Embryonic facial prominence (tissue), 1 donor: ENCODE measurements at regions not wholly inside any gene's neighbourhood (a gene's known extent, or its start where the extent isn't known, plus 50 kb on each side); places are given as distances from the start of the nearest gene placed in this dataset.
"Not testable (repeated sequence)": the region's sequence is repeated elsewhere in the genome, so short reads cannot be mapped to it uniquely, and the experiment has no call there.

Source experiments
- DNase-seq: peaks from one replicate; pipeline ENCODE4 v3.0.0-alpha.2; 2016; ENCODE audit errors: extremely low spot score

DNA sequence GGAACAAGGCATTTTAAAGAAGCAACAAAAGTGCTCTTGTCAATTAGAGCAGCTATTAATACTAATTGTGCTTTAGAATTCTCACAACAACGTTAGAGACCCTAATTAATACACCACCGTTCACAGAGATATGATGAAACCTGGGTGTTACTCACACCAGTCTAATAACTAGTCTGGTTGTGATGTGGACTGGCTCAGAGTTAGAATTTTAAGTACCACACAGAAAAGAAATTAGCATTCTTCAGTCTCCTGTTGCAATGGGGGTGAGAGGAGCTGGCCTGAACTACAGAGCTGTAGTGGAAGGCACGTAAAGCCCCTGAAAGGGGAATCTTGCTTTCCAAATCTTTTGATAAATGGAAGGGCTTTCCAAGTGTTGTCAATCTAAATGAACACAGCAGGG lies 240.8 kb upstream of the TOX3 start:
- no peak for DNase-seq

DNA sequence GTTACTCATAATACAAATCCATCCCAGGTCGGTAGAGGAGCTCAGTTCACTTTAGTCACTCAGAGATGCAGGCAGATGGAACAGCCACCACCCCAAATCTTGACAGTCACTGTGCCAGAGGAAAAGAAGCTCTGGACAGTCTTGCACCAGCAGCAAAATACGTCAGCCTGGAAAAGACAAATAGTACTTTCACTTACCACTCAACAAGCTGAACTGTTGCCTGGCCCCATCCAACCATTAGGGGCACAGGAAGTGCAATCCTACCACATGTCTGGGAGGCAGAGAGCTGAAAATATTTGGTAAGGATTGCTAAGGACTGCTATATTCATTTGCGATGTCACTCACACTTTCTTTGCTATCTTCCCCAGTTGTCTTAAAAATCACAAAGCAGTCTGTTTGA lies 239.1 kb upstream of the TOX3 start:
- no peak for DNase-seq

DNA sequence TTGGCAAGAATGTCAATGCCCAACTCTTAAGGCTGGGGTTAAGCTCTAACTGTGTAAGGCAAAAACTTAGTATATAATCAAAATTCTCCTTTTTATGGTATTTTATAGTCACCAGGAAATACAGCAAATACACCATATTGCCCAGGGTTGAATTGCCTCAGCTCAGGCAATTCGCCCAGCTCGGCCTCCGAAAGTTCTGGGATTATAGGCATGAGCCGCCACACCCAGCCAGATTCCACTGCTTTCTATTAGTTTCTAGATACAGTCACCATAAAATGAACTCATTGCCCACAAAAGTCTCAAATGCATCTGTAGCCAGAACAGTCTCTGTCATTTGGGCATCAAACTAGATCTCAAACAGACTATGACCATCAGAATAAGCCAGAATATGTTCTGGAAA lies 238.7 kb upstream of the TOX3 start:
- DNase-seq = no peak

DNA sequence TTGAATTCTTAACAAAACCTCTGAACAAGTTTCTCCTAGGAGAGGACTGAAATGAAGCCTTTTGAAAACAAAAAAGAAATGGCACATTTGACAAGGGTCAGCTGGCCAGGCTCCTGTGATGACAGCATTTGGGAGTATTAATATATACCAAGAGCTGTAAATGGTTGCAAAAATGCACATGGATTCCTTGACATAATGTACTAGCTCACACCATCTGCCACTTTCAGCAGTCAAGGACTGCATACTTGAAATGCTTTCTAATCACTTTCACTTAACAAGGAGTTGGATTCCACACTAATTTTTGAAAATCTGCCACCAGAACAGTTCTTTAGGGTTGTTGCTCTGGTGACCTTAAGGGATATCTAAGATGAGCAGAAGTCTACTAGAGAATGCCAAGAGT lies 236.7 kb upstream of the TOX3 start:
- DNase-seq = no peak

DNA sequence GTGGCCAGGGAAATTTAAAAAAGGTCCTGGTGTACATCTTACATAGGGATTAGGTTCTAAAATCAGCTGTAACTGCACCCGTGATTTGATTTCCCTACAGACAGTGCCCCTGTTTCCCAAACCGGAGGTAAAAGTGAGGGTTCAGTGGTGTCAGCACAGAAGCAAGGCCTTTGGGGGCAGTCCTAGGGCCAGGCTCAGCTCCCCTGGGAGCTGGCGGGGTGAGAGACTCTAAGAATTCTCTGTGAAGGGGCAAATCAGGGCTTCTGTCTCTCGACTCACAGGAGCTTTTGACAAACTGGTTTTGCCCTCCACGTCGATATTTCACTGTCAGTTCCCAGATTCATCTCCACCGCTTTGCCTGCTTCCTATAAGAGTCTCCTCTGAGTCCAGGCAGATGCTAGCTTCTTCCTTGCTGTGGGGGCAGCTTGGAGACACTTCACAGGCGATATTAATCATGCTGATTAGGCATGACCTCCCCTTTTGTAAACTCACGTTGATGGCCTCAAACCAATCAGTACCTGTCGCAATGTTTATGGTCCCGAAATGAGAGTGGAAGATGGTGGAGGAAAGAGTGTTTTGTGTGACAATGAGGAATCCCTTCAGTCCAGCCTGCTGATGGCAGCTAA lies 234.2 kb upstream of the TOX3 start:
- no peak for DNase-seq

DNA sequence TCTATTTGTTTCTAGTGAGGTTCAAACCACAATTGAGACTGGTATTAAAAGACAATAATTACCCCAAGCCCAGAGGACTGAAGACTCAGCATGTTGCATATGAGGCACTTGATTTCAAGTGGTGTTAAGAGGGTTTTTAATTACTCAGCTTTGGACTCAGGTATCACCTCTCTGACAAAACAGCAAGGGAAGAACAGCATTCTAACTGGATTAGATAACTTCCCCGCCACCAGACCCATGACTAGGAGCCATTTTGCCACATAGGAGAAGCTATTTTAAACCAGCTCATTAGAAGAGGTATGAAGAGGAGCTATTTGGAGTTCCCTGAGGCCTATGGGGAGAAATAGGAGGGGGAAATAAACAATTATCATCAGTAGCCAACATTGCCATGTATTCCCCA lies 226.1 kb upstream of the TOX3 start:
- DNase-seq = no peak

DNA sequence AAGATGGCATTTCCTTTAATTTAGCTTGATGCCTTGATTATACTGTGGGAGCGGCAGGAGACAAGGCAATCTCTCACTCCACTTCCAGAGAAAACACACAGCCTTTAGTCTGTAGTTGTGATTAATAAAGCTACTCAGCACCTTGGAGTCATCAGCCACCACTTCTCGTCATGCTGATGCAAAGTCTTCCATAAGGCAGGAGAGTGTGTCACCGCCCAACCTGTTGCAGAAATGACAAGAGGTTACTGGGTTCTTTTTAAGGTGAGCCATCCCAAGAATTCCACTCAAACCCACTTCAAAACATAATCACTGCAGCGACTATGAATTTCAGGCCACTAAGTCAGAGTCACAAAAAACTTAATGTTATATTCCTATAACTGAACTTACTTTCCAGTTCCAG lies 223.9 kb upstream of the TOX3 start:
- DNase-seq = no peak

DNA sequence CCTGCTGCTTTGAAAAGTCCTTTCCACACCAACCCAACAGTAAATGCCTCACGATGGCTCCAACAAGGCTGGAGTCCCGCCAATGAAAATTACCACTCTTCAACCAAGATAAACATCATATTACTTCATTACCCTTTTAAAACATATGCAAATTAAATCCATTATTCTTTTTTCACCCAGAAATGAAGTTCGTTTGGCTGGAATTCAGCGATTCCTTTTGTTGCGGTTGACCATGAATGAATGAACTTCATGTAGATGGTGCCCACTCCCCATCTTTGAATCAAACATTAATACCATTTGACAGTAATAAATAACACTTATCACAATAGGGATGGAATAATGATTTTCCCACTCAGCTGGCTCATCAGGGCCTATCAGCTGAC lies 211.5 kb upstream of the TOX3 start:
- no peak for DNase-seq

DNA sequence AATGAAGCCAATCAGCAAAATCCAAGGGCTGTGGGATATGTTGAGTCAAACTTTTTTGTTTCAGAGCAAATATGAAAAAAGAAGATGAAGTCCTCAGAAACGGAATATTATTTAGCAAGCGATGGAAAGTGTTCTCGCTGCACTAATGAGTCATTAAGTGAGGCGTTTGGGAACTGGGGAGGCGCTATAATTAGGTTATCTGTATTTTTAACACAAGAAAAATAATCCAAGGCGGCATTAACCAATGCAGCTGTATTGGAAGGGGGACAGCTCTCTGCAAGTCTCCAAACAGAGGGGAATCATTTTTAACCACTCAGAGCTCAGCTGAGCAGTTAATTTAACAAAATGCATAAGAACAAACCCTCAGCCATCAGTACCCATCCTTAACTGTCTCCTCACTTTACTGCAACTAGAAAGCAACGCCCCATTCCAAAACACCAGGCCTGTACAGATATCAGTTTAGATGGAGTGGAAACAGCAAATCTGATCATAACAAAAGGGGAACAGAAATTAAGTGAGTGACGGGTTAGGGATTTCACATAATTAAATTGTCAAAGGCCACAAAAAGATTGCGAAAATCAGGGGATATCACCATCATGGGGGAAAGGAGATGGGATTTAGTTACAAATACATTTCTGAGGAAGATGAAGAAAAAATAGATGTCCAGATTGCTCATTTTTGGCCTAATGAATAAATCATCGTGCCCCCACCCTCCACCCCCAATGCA lies 211.0 kb upstream of the TOX3 start:
- DNase-seq = no peak

DNA sequence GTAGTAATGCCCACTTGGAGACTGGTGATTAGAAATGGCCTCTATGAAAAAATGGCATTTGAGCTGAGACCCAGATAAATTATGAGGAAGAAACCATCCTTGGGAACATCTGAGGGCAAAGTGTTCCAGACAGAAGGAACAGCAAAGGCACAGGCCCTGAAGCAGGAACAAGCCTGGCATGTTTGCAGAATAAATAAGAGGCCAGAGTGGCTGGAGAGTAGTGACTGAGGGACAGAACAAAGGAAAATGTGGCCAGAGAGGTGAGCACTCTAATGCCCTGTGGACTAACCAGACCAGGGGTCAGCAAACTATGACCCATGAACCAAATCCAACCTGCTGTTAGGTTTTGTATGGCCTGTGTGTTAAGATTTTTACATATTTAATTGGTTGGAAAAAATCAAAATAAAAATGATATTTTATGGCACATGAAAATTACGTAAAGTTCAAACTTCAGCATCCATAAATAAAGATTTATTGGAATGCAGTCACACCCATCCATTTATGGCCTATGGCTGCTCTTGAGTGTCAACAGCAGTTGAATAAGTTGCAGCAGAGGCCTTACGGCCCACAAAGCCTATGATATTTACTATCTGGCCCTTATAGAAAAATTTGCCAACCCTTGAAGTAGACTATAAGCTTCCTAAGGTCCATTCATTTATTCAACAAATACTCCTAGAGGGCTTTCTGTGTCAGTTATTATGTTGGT lies 210.0 kb upstream of the TOX3 start:
- DNase-seq = no peak

DNA sequence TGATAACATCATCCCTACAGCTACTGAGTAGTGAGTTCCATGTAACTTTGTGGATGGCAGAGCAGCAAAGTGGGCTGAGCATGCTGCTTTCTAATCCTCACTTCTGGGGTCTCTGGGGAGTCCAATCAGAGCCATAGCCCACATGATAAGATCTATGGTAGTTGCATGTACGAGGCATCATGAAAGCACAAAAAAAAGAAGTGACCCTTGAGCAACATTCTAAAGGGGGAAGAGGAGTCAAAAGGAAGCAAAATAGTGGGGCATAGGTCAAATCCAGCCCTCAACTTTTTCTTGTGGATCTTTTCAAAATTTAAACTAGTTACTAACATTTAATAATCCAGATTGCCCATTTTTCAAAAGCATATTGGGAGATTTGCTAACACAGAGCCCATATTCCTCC lies 208.5 kb upstream of the TOX3 start:
- no peak for DNase-seq

DNA sequence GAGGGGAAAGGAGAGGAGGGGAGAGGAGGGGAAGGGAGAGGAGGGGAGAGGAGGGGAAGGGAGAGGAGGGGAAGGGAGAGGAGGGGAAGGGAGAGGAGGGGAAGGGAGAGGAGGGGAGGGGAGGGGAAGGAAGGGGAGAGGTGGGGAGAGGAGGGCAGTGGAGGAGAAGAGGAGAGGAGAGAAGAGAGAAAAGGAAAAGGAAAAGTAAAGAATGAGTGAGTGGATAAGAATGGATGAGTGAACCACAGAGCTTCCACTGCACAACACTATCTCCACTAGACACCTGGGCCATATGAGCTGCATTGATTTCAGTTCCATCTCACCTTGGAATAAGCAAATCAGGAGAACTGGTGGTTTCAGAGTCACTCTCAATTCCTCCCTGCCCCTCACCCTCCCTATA lies 204.1 kb upstream of the TOX3 start:
- no peak for DNase-seq

DNA sequence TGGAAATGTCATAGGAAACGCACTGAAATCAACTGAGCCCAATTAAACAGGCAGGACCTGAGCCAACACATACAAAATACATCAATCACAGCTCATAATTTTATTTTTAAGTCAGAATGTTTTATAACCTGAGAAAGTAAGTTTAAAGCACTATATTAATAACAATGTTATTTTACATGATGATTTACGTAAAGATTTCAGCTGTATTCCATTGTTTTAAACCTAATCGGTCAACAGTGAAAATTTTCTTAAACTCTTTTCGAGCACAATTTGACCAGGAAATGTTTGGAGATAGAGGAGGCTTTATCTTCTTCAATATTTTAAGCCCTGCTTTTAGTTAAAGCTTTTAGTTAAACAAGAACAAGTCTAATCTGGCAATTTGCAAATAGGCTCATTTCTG lies 201.8 kb upstream of the TOX3 start:
- no peak for DNase-seq

DNA sequence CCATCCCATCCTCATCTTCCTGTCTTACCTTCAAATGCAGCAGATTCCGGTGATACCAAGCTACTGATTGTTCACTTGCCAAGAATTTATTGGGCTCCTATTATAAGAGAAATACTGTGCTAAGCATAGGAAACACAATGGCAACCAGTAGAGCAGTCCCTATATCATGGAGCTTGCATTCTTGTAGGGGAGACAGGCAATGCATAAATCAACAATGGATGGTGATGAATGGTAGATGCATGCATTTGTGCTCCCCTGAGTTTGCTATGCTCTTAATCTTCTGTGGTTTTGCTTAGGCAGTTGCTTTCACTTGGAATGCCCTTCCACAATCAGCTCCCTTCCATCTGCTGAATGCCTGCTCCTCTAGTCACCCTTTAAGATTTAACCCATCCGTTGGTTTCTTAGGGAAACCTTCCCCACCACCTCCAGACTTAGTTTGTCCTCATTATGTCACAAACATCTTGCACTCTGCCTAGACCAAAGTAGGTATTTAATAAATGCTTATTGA lies 200.2 kb upstream of the TOX3 start:
- no peak for DNase-seq

DNA sequence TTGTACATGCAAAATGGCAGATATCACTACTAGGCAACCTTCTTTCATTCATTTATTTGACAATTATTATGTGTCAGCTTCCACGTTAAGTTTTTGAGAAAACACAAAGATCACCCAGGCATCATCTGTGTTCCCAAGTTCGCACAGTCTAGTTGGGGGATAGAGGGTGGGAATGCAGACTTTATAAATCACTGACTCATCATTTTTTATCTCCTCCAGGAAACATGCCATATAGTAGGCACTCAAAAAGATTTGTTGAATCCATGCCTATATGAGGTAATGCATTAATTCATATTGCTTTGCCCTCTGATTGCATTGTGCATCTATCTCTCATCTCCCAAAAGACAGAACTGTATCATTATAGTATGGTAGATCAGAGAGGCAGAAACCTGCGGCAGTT lies 196.8 kb upstream of the TOX3 start:
- no peak for DNase-seq

DNA sequence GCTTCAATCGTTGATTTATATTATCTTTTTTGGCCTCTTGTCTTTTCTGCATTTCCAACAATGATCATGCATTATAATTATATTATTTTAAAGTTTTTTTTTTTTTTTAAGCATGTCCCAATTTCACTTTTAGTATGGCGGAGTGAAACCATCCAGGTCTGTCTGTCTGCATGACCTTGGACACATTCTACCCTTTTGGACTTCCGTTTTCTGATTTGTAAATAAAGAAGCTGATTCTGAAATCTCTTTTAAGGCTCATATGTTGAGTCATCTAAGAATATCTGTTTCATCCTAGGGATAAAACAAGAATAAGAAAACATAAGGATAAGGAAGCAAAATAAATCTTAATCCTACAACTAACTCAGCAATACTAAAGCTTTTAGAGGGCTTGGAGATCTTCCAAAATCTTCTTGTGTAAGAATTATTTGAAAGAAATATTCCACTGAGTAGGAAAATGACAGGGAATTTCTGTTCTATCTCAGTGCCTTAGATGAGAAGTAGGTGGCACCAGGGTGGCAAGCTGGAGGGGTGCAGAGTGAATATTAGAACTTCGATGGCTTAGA lies 195.7 kb upstream of the TOX3 start:
- DNase-seq = no peak

DNA sequence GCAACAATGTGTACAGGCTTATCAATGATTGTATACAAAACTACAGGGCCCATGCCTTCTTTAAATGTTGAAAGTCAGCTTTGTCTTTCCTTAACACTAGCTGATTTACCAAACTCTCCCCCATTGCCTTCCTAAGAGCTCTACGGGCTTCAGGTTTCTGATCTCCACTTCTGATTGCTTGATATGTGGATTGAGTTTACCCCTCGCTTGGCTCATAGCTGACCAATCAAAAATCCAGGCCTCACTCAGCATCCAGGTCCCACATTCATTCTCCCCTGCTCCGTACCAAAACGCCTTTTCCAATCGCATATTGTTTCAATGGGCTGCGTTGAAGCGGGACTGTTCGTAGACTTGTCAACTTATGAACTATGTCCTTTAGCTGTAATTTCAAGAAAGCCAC lies 195.1 kb upstream of the TOX3 start:
- no peak for DNase-seq

DNA sequence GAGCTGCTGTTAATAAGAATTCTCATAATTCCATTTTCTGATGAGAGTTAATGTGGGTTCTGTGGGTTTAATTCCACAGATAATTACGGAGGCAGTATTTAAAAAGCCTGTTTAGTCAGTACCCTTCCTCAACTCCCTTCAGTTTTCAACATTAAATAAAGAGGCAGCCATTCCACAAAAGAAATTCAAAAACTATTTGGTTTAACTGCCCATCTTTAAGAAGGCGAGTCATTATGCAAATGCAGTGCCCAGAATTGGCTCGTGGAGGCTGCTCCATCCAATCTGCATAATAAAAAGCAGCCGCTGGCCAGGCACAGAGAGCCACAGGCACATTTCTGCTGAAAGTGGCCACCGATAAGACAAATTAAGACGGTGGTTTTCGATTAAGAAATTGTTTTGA lies 194.4 kb upstream of the TOX3 start:
- DNase-seq = no peak

DNA sequence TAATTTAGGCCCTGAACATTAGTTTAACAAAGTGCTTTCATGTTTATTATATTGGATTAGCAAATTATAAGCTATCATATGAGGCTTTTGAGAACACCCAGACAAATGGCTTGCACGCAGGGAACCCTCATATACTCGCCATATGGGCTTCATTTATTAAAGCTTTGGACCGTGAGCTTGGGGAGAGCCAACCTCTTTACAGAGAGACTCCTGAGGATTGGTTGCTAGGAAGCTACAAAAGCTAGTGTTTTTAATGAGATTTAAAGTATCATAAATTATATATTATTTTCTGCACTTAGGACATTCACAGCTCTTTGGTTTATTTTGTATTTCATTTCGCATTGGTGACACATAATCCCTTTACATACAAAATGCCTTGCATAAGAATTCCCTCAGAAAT lies 193.8 kb upstream of the TOX3 start:
- no peak for DNase-seq

DNA sequence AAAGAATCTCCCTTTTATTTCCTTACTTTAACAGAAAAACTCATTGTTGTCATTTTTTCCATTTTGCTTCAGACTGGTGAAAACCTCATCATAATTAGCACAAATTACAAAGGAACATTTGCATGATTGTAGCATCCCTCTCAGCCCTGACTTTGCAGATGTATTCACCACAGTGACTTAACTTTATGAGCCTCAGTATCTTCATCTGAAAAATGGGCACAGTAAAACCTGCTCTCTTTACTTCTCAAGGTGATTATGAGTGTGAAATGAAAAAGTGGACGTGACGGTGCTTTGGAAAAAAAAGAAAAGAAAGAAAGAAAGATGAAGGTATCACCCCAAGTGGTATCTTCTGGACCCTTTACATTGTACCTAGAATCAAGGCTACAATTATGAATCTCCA lies 193.4 kb upstream of the TOX3 start:
- DNase-seq = no peak

DNA sequence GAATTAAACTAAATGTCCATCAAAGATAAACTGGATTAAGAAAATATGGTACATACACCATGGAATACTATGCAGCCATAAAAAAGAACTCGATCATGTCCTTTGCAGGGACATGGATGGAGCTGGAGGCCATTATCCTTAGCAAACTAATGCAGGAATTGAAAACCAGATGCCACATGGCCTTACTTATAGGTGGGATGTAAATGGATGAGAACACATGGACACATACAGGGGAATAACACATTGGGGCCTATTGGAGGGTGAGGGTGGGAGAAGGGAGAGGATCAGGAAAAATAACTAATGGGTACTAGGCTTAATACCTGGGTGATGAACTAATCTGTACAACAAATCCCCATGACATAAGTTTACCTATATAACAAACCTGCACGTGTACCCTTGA lies 192.0 kb upstream of the TOX3 start:
- not testable (repeated sequence) for DNase-seq

DNA sequence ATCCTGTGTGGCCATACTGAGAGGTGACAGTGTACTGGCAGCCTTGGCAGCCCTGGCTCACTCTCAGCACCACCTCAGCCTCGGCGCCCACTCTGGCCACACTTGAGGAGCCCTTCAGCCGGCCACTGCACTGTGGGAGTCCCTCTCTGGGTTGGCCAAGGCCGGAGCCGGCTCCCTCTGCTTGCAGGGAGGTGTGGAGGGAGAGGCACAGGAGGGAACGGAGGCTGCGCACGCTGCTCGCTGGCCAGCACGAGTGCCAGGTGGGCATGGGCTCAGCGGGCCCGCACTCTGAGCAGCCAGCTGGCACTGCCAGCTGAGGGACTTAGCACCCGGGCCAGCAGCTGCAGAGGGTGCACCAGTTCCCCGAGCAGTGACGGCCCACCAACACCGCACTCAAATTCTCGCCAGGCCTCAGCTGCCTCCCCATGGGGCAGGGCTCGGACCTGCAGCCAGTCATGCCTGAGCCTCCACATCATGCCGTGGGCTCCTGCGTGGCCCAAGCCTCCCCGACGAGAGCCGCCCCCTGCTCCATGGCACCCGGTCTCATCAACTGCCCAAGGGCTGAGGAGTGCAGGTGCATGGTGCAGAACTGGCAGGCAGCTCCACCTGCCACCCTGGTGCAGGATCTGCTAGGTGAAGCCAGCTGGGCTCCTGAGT lies 184.4 kb upstream of the TOX3 start:
- no peak for DNase-seq
